Uterus (tissue), 2 donors: ENCODE measurements at regions not wholly inside any gene's neighbourhood (a gene's known extent, or its start where the extent isn't known, plus 50 kb on each side); places are given as distances from the start of the nearest gene placed in this dataset.

Source experiments
- POLR2A ChIP-seq, 2 donors: fragments of 450-650 bp; IDR thresholded peaks; one replicate each; pipeline ENCODE4 v1.6.1; 2016; ENCODE audit warnings: antibody characterized with exemption in 2 of 2, mild to moderate bottlenecking in 1 of 2, moderate library complexity in 1 of 2
- TF ChIP-seq, protein P1 (sequence below), 4 experiments: fragments of 200-600 bp in 2 of 4; fragments of 450-650 bp in 2 of 4; sonication (generic) in 2 of 4; IDR thresholded peaks; one replicate each; pipeline ENCODE4 v1.5.1; 2016 to 2019; ENCODE audit warnings: antibody characterized with exemption in 4 of 4, mild to moderate bottlenecking in 2 of 4, moderate library complexity in 1 of 4

DNA sequence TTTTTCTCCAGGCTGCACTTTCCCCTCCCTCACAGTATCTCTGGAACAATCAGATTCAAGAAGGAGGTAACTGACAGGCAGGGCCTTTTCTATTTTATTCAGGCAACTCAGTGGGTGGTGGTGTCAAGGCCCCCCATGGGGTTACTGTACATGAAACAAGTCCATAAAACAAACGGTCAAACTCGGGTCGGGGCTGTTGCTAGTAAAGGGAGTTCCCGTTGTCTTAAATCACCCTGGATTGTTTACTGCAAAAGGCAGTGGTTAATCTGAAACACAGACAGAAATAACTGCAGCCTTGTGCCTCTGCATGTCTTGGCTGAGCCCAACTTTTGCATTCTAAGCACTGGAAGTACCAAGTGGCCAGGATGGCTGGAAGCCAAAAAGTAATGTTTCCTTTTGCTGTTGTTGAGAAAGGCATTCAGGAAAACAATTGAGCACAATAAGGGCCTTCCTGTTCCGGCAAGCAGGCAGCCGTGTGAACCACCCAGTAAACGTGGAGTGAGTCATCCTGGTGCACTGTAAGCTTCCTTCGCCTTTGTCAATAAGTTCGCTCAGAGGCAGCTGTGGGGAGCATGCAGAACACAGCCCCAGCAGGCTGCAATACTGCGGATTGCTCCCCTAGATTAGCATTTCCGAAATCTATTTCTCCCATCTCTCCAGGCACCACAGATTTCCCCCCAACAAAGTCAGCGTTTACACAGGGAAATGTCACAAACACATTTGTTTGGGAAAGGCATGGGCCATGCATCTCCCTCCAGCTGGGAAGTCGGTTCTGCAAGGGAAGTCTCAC is 149.6 kb downstream of the IRS1 start:
- TF ChIP-seq, protein P1, sequence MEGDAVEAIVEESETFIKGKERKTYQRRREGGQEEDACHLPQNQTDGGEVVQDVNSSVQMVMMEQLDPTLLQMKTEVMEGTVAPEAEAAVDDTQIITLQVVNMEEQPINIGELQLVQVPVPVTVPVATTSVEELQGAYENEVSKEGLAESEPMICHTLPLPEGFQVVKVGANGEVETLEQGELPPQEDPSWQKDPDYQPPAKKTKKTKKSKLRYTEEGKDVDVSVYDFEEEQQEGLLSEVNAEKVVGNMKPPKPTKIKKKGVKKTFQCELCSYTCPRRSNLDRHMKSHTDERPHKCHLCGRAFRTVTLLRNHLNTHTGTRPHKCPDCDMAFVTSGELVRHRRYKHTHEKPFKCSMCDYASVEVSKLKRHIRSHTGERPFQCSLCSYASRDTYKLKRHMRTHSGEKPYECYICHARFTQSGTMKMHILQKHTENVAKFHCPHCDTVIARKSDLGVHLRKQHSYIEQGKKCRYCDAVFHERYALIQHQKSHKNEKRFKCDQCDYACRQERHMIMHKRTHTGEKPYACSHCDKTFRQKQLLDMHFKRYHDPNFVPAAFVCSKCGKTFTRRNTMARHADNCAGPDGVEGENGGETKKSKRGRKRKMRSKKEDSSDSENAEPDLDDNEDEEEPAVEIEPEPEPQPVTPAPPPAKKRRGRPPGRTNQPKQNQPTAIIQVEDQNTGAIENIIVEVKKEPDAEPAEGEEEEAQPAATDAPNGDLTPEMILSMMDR (IDR thresholded peaks at IDR 0.05), result no peak
- TF ChIP-seq POLR2A (IDR thresholded peaks at IDR 0.05), result no peak
